ENCODE measurements at regions not wholly inside any gene's neighbourhood (a gene's known extent, or its start where the extent isn't known, plus 50 kb on each side); places are given as distances from the start of the nearest gene placed in this dataset.

DNA sequence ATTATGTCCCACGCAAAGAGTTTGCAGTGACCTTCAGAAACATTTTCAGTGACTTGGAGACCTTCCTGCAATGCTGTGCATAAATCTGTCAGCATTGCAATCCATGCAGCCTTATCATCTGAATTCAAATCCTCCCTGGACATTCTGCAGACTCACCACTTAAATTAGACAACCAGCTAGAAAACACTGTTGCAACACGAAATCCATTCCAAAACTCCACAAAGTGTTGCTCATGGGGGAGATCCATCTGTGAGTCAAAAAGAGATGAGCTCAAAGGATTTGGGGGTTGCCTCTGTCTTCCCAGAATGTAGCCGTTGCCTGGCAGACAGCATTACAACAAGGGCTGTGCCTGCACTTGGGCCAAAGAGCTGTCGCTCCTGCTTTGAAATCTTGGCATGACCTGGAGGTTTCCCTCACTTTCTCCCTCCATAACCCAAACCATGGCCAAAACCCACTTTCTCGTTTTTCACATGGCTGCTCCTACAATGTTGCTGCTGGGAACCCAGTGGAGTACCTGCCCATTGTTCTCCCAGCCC, 163.5 kb upstream of the CDYL start:
- DNase-seq (ENCODE audit: low read depth) = no peak
- no peak overlapping the region for H3K4me3 ChIP-seq (ENCODE audit: low read length)
- TF ChIP-seq, protein P1, sequence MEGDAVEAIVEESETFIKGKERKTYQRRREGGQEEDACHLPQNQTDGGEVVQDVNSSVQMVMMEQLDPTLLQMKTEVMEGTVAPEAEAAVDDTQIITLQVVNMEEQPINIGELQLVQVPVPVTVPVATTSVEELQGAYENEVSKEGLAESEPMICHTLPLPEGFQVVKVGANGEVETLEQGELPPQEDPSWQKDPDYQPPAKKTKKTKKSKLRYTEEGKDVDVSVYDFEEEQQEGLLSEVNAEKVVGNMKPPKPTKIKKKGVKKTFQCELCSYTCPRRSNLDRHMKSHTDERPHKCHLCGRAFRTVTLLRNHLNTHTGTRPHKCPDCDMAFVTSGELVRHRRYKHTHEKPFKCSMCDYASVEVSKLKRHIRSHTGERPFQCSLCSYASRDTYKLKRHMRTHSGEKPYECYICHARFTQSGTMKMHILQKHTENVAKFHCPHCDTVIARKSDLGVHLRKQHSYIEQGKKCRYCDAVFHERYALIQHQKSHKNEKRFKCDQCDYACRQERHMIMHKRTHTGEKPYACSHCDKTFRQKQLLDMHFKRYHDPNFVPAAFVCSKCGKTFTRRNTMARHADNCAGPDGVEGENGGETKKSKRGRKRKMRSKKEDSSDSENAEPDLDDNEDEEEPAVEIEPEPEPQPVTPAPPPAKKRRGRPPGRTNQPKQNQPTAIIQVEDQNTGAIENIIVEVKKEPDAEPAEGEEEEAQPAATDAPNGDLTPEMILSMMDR (IDR thresholded peaks at IDR 0.05; ENCODE audit: insufficient read depth, low read depth, low read length, missing control alignments) = no peak

DNA sequence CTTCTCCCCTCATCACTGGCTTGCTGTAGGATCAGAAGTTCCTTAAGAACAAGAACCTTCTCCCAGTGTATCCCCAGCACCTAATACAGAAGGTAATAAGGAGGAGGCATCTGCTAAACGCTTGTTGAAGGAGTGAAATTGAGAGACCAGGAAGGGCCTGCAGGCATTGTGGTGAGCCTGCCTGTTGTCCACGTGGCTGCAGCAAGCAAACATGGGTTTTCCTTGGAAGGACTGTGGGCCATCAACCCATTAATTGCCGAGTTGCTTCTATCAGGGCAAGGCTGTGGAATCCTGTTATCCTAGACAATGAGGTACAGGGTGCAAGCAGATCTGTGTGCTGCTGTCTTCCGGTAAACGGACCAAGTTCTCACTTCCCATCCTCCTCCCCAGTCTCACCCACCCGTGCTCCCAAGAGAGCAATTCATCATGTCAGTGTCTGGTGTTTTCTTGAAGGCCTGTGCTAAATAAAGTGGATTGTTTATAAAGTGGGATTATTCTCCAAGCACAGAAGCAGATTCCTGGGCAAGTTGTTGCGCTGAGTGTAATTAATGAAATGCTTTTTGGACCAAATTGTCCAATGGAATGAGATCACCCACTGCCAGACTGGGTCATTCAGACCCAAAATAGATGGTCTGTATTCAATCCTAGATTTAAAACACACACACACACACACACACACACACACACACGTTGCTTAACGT, 164.6 kb upstream of the CDYL start:
- no peak overlapping the region for H3K4me3 ChIP-seq (ENCODE audit: low read length)
- TF ChIP-seq, protein P1 (IDR thresholded peaks at IDR 0.05; ENCODE audit: insufficient read depth, low read depth, low read length, missing control alignments) = no peak
- DNase-seq (ENCODE audit: low read depth) = no peak

DNA sequence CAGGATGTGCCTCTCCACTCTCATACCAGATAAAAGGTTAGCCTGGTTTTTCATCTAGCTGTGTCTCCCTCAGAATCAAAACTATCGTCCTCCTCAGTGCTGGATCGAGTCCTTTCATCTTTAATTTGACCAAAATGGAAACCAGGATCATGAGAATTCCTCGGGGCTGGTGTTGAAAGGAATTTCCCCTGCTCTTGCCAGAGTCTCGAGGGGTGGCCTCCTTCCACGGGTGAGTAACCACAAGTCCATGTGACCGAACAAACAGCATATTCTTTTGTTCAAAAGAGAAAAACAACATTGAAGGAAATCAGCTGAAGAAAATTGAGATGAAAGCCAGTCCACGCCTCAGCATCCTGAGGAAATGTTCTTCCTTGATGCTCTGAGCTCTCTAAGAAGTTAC, 165.9 kb upstream of the CDYL start:
- H3K4me3 ChIP-seq (ENCODE audit: low read length) = no peak overlapping the region
- TF ChIP-seq, protein P1 (IDR thresholded peaks at IDR 0.05; ENCODE audit: insufficient read depth, low read depth, low read length, missing control alignments) = no peak
- no peak for DNase-seq (ENCODE audit: low read depth)

DNA sequence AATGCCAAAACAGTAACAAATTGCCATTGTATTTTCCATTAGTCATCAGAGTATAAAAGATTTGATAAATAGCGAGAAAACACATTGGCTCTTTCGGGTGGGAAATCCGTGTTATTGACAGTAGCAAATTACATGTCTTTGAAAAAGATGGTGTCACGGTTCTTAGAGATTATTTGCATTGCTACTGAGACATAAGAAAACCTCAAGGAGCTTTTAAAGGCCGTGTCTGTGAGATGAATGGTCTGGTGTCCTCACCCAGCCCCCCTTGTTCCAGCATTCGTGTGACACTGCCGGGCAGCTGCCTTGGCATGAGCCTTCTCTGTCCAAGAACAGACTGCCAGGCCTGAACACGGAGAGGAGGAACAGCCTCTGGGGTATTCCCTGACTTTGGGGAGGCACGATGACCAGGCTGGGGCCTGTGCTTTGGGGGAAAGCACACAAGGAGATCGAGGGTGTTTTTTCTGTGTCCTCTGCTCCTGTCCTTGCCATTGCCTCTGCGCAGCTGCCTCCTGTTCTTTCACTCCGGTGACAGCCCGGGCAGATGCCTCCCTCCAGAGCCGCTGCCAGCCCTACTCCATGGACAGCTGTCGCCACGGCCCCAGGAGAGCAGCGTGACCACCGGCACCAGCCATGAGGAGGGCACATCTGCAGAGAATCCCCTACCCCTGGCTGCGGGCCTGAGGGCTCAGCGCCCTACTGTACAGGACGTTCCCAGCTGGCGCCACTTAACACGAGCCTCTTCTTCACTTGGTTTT, 167.7 kb upstream of the CDYL start:
- DNase-seq (ENCODE audit: low read depth) = no peak
- TF ChIP-seq, protein P1 (IDR thresholded peaks at IDR 0.05; ENCODE audit: insufficient read depth, low read depth, low read length, missing control alignments) = no peak
- H3K4me3 ChIP-seq (ENCODE audit: low read length) = no peak overlapping the region

DNA sequence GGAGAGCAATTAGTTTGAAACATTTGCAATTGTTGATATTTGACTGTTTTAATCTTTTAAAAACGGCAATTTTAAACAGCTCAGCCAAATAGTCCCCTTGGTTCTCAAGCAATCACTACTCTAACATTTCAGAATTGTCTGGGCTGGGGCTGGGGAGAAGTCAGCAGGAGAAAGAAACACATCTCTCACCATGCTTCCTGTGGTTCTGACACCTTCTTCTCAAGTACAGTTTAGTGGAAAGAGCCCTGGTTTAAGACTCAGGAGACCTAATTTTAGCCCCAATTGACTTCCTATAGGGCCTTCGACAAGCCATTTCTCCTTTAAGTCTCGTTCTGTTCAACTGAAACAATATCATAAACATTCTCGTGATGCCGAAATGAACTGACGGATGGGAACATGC, 168.4 kb upstream of the CDYL start:
- no peak overlapping the region for H3K4me3 ChIP-seq (ENCODE audit: low read length)
- TF ChIP-seq, protein P1 (IDR thresholded peaks at IDR 0.05; ENCODE audit: insufficient read depth, low read depth, low read length, missing control alignments) = no peak
- no peak for DNase-seq (ENCODE audit: low read depth)

DNA sequence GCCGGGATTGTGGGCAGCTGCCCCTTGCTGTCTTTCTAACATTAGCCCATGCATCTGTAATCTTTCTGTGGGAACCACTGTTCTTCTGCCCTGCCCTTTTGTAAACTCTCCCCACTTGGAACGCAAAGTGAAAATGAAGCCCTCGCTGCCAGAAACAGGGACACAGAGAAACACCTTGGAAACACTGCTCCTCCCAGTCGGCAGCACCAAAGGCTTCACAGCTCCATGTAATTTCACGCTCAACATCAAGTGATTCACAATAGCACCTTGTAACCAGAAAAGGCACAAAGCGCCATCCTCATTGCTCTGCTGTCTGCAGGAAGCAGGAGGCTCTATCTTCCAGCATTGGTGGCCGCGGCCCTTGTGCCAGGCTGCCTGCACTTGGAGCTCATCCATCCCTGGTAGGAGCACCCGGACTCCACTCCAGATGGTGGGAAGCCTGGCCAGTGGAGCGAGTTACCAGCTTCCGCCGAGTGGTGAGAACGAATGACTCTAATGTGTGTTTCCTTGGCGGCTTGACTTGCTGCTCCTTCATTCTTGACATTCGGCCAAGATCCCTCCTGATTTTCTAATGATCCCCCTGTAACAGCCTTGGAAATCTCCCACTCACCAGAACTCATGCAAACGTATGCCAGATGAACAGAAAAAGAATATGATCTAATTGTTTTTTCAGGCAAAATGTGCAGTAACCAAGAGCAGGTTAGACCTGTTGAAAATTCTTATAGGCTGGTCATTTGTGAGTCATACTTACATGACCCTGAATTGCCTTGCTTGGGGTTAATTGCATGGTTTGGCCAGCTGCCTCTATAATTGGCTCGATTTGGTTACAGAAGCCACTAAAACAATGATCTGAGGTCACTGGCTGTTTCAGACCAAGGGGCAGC, 169.1 kb upstream of the CDYL start:
- DNase-seq (ENCODE audit: low read depth) = peak; percentile 75
- TF ChIP-seq, protein P1 (IDR thresholded peaks at IDR 0.05; ENCODE audit: insufficient read depth, low read depth, low read length, missing control alignments) = no peak
- no peak overlapping the region for H3K4me3 ChIP-seq (ENCODE audit: low read length)

Data from epithelial cell of esophagus (primary cell).